GM18873 (cell line): ENCODE measurements at regions not wholly inside any gene's neighbourhood (a gene's known extent, or its start where the extent isn't known, plus 50 kb on each side); places are given as distances from the start of the nearest gene placed in this dataset.

Experiments
- ATAC-seq: cut with Tn5 transposase; IDR thresholded peaks from one replicate; pipeline ENCODE4 v1.9.1; 2021; ENCODE audit warnings: mild to moderate bottlenecking, moderate library complexity, moderate number of reproducible peaks; ENCODE audit not compliant: unreplicated experiment, low FRiP score

- no peak for ATAC-seq
Observed at GRCh38 chr18:65336411-65336810, 414.4 kb upstream of the CDH7 start.

GRCh38 chr18:65329010-65329409 lies 421.8 kb upstream of the CDH7 start:
- ATAC-seq = no peak

GRCh38 chr18:65326805-65327204 lies 424.0 kb upstream of the CDH7 start:
- no peak for ATAC-seq

DNA sequence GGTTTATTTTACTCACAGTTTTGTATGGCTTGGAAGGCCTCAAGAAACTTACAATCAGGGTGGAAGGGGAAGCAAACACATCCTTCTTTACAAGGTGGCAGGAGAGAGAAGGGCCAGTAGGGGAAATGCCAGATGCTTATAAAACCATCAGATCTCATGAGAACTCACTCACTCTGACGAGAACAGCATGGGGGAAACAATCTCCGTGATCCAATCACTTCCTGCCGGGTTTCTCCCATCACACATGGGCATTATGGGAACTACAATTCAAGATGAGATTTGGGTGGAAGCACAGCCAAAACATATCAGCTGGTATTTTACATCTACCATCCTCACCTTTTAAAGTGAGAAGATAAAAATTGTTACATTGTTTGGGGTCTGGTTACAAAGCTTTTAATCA lies 427.9 kb upstream of the CDH7 start:
- no peak for ATAC-seq

DNA sequence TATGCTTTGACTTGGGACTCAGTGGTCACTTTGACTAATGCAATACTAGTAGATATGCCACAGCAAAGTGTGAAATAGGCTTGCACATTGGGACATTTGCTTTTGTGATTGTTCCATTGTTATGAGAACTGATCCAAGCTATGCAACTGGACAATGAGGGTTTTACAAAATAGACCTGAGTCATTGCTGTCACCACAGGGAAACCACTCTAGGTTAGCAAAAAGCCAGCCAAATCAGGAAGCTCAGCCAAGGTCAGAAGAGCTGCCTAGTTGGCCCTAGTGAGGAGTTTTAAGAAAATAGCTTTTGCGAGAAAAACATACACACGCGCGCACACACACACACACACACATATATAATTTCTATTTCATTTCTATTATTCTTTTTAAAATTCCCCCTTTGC lies 452.4 kb upstream of the CDH7 start:
- ATAC-seq = no peak

DNA sequence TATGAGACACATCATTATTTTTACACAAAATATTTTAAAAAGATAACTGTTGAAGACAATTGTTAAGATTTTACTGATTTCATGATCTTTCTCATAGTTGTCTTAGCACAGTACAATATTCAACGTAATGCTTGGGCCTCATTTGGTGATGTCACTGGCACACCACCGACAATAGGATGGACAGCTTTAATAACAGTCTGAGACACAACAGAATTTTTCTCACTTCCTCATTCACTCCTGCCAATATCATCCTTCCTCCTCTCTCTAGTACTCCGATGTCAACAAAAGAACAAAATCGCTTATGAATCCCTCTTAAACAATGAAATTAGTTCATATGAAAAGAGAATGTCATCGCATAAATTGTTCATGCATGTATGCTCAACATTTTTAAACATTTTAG lies 461.9 kb upstream of the CDH7 start:
- no peak for ATAC-seq

GRCh38 chr18:65287652-65288051 lies 463.2 kb upstream of the CDH7 start:
- no peak for ATAC-seq

DNA sequence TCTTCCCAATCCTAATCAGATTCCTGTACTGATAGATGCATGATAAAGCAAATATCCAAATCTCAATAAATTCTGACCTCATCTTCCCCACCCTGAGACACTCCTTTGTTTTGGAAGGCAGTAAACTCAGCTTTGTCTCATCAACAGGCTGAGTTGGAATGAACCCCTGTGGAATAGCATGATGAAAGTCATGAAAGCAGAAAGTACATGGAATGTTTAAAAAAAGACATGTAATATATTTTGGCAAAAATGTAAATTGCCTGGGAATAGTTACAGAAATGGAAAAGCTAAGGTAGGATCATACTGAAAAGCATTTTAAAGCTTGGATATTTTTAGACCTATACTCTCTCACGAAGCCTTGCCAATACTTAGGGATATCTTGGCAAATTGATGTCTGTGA lies 468.7 kb upstream of the CDH7 start:
- ATAC-seq = no peak

DNA sequence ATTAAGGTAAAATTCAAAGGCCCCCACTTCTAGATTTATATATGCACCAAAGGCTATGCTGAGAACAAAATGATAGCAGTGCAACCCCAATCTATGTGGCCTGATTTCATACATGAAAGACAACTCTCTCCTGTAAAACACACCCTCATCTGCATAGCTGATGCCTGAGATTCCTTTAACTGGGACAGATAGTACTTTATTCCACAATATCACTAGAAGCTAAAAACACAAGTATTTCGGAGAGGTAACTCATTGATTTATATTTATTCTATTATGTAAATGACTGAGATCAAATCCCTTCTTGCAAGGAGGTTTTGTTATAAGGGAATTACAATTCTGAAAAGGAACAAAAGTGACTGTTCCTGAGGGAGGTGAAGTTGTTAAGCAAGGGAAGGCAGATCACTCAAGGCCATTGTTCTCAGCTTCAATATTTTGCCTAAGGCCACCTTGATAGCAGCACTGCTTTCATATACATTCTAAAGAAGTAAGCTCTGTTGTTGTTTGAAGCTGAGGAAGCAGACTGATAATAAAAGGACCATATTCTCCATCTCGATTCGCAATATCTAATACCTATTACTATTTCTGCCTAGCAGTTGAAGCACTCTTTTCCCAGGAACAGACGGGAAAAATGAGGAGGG lies 471.0 kb upstream of the CDH7 start:
- ATAC-seq = no peak

- ATAC-seq = no peak
Observed at GRCh38 chr18:65278939-65279667, 471.7 kb upstream of the CDH7 start.

- no peak for ATAC-seq
Observed at GRCh38 chr18:65269375-65269774, 481.4 kb upstream of the CDH7 start.

DNA sequence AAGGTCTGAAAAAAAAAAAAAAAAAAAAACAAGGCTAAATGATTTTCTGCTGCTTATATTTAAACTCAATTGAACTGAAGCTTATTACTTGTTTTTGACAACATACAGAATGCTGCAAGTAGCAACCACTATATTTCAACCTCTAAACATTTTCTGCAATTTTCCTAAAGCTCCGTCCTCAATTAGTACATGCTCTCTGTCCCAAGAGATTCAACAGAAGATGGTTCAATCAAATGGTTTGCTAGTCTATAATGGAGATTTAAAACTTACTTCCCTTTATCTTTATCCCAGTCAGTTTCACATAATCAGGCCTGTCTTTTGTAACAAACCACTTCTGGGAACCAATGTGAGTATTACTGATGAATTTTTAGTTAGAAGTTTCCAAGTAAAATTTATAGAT lies 485.1 kb upstream of the CDH7 start:
- no peak for ATAC-seq

DNA sequence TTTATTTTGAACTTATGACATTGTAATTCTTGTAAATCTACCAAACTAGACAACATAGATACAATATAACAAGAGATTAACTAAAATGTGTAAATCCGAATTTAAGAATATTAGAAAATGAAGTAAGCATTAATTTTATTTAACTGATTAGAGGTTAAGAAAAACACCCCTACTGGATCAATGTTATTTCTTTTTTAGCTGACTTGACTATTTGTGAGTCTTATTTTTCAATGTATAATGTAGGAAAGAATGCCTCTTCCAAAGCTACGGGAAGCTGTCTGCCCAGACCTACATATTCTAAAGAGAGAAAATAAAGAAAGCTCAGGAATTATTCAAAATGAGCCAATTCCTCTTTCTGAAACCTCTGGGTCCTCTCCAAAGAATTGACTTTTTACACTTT lies 490.8 kb upstream of the CDH7 start:
- no peak for ATAC-seq

- no peak for ATAC-seq
Observed at GRCh38 chr18:65259403-65259802, 491.4 kb upstream of the CDH7 start.

- ATAC-seq = no peak
Observed at GRCh38 chr18:65257149-65257548, 493.7 kb upstream of the CDH7 start.

DNA sequence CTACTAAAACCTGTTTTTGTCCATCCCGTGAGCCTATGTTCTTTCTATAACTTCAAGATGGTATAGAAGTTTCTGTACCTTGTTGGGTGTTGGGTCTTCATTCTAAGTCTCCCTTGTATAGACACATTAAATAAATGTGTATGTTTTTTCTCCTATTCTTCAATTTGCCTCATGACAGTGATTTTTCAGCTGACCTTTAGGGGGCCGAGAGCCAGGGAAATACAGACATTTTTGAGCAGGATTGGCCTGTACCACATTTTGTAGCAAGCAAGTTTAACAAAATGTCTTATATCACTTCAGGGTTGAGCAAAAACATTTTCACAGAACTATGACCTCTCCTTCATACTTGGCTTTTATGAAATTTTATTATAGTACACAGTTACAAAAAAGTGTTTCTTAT lies 495.4 kb upstream of the CDH7 start:
- no peak for ATAC-seq

DNA sequence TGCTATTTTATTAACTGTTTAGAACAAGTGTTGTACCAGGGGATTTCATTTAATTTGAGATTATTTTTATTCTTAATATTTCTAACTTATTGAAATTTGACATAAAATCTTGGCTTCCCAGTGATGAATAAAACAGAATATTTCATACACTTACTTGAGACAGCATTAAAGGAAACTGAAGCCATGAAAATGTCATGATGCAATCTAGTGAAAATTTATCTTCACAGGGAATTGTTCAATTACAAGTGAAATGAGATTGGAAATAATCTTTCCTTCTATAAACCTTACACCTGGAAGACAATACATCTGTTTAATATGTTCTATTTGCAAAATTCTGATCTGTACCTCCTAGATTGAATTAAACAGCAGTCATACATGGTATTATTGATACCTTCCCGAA lies 511.0 kb upstream of the CDH7 start:
- no peak for ATAC-seq

DNA sequence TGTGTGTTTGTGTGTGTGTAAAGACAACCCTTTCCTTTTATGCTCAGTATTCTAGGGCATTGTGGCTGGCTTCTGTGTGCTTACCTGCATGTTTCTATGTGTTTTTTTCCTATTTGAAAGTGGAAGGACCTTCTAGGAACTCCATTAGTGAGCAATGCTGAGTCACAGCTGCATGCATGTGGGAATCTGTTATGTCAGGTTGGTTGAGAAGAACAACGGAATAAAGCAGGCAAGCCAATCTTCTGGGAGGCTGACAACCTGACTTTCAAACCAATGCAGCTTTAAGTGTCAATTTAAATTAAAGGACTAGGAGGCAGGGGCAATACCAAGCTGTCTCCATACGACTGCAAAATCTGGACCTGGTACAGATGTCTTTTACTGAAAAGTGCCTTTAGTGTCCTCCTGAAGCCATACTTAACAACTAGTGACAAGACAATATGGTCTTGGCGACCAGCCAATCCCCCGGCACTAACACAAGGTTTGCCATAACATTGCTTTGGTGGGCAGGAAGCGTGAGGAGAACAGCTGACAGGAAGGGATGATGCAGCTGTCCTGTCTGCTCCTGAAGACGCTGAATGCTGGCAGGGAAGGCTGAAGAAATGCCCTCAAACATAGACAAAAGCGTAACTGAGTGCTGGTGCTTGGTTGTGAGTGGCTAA lies 514.7 kb upstream of the CDH7 start:
- no peak for ATAC-seq

DNA sequence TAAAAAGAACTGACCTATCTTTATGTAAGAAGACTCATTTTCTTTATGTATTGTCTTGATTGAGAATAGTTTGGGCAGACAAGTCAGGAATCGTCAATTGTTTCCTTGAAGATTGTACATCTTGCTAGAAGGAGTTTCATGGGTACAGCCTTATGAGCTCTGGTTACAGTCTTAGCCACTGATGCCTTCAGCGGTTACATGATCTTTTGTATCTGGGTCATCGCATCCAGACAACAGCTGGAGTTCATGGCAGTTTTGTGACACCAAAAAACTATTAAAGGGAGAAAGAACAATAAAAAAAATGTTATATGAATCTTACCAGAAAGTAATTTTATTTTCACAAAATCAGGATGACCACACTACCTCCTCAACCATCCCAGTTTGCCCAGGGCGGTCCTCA lies 520.5 kb upstream of the CDH7 start:
- ATAC-seq = no peak

DNA sequence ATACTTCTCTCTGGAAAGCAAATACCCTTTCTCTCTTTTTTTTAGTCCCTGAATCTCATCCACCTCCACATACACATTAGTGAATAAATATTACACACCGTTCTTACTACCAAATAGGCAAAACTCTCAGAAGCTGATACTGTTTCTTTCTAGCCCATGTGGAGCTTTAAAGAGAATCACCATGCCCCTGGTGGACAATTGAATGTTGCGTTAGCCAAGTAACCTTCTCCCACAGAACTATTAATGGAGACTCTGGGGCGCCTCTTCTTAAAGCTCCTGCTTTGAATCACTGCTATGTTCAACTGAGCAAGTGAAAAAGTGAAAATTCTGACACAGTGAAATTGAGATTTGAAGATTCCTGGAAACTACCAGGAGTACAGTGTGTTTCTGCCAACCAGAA lies 522.8 kb upstream of the CDH7 start:
- ATAC-seq = no peak

DNA sequence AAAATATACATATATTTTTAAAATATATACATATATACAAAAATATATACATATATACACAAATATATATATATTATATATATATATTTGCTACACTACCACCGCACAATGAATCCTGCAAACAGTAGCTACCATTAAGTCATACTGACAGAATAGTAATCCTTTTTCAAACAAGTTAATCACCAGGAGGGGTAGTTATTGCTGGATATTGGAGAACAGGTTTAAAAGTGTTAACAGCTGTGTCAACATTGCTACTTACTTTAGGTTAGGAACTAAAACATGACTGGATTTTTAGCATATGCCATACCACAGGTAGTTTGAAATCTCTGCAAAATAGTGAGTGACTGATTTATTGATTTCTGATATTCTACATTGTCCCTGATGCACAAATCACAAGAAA lies 529.1 kb upstream of the CDH7 start:
- no peak for ATAC-seq

GRCh38 chr18:65221115-65221514 lies 529.7 kb upstream of the CDH7 start:
- no peak for ATAC-seq
